LHCN-M2 (cell line): ENCODE measurements at regions not wholly inside any gene's neighbourhood (a gene's known extent, or its start where the extent isn't known, plus 50 kb on each side); places are given as distances from the start of the nearest gene placed in this dataset.
A peak's percentile ranks its signal among the peaks of the same experiment; 100 is the strongest.

Source experiments
- DNase-seq: peaks from one replicate; pipeline ENCODE4 v3.0.0-alpha.2; 2012; ENCODE audit warnings: low read depth

DNA sequence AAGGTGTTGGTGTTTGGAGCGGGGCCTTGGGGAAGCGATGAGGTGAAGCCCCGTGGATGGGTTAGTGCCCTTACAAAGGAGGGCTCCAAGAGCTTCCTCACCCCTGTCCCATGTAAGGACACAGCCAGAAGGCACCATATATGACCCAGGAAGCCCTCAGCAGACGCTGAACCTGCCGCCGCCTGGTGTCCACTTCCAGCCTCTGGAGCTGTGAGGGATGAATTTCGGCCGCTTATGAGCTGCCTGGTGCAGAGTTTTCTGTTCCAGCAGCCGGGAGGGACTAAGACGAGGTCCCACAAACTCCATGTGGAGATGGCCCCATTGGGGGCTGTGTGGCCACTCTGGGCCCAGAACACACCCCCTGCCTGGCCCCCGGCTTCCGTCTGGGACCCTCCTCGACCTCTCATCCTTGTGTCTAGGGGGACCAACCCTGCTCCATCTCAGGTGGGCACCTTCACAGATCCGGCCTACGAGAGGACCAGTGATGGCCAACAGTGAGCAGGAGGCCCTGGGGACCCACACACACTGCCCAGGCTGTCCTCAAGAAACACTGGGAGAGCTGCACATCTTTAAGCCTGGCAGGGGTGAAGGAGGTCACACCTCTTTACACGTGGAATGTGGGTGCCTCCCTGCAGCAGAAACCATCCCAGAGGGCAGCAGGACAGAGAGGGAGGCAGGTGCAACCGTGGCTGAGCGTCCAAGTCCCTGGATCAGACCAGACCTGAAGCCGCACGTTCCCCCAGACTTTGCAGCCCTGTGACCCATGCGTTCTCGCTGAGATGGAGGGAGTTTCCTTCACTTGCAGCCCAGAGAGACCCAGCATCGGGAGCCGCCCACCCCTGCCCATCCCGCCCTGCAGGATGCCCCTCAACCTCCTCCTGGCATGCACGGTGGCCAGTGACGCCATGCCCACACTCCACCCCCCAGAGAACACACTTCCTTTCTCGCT, 96.1 kb downstream of the PDGFA start:
- DNase-seq, result no peak

DNA sequence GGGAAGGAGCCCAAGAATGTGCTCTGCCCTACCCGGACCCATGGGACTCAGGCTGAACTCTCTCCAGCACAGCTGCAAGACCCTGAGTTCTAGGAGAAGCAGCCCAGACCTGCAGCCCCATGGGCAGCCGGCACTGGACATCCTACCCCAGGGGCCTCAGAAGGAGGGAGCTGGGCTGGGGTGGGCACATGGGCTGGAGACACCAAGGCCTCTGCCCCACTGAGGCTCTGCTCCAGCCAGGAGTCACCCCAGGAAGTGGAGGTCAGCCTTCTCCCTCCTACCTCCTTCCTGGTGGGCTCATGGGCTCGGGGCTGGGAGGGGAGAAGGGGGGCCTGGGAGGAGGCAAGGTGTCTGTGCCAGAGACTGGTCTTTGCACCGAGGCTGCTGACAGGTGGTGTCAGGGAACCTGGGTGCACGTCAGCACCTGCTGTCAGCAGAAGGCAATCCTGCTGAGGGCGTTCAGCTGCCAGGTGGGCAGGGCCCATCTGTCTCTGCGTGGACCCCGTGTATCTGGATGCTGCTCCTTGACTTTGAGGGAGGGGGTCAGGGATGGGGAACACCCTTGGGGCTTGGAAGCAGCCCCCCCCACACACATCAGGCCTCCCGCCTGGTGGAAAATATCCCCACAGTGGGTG, 95.2 kb downstream of the PDGFA start:
- no peak for DNase-seq

DNA sequence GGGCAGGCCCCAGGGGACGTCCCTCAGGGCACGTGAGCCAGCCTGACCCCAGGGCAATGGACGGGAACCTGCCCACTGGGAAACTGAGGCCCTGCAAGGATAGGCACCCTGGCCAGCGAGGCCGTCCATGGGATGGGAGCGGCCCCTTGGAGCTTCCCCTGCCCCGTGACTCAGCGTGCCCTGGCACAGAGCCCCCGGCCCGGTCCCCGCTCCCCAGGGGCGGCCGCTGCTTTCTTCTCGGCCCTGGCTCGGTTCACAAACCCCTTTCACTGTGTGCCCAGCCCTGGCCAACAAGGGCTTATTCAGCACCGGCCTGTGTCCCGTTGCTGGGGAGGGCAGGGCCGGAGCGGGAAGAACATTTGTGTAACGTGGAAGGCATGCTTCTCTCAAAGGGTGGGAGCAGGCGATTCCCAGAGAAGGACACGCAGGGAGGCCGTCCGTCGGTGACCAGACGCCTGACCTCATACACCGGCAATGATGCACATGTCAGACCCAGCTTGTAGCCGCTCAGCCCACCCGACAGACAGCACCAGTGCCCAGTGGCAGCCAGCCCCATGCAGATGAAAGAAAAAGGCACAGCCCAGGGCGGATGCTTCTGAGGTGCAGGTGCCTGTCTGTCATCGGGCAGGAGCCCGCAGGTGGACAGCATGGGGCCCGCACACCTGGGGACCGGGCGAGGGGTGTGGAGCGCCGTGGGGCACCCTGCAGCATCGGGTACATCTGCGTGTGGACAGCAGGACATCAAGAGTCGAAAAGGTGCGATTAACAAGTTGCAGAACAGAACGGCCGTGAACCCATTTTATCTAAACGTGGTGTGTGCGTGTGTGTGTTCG, 94.5 kb downstream of the PDGFA start:
- no peak for DNase-seq

DNA sequence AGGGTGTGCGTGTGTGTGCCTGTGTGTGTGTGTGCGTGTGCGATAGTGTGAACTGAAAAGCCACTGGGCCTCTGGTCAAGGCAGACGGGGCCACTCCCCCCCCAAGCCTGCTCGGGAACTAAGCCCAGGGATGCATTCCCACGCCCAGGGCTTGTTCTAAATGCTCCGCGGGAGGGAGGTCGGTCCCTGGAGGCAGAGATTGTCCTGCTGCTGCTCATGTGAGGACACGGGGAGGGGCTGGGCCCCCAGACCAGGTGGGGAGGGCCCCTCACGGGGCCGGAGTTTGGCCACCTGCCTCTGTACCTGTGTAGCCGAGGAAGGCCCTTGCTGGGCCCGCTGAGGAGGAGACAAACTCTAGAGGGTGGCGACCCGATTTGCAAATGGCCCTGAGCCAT, 93.9 kb downstream of the PDGFA start:
- no peak for DNase-seq

DNA sequence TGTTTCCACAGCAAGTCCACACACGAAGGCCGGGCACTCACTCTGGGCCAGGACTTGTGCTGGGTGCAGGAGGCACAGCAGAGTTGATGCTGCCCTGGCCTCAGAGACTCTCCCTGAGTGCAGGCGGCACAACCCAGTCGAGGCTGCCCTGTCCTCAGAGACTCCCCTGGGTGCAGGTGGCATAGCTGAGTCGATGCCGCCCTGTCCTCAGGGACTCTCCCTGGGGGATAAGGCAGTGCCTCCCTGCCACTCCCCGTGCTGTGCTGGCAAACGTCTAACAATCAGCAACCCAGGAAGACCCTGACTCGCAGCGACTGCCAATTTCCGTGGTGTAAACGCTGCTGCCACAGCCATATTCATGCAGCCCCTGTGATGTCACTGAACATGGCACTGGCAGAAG, 93.1 kb downstream of the PDGFA start:
- DNase-seq, result no peak

DNA sequence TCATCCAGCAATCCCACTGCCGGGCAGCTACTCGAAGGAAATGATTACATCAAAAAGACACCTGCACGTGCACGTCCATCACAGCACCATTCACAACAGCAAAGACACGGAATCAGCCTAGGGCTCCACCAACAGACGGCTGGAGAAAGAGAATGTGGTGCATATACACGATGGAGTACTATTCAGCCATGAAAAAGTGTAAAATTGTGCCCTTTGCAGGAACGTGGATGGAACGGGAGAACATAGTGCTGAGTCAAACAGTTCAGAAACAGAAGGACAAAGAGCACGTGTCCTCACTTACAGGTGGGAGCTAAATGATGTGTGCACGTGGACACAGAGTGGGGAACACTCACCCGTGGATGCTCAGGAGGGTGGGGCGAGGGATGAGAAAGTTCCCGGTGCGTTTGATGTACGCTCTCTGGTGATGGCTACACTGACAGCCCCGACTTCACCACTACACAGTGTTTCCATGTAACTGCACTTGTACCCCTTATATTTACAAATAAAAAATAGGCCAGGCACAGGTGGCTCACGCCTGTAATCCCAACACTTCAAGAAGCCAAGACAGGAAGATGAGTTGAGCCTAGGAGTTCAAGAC, 92.0 kb downstream of the PDGFA start:
- no peak for DNase-seq

DNA sequence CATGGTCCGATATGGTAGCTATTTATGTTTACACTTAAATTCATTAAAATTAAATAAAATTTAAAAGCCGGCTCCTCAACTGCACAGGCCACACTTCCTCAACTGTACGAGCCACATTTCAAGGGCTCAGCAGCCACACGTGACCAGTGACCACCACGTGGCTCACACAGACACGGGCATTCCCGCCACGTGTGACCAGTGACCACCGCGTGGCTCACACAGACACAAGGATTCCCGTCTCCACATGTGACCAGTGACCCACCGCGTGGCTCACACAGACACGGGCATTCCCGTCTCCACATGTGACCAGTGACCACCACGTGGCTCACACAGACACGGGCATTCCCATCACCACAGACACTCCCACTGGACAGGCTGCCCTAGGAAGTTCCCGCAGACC, 91.3 kb downstream of the PDGFA start:
- DNase-seq, result no peak

DNA sequence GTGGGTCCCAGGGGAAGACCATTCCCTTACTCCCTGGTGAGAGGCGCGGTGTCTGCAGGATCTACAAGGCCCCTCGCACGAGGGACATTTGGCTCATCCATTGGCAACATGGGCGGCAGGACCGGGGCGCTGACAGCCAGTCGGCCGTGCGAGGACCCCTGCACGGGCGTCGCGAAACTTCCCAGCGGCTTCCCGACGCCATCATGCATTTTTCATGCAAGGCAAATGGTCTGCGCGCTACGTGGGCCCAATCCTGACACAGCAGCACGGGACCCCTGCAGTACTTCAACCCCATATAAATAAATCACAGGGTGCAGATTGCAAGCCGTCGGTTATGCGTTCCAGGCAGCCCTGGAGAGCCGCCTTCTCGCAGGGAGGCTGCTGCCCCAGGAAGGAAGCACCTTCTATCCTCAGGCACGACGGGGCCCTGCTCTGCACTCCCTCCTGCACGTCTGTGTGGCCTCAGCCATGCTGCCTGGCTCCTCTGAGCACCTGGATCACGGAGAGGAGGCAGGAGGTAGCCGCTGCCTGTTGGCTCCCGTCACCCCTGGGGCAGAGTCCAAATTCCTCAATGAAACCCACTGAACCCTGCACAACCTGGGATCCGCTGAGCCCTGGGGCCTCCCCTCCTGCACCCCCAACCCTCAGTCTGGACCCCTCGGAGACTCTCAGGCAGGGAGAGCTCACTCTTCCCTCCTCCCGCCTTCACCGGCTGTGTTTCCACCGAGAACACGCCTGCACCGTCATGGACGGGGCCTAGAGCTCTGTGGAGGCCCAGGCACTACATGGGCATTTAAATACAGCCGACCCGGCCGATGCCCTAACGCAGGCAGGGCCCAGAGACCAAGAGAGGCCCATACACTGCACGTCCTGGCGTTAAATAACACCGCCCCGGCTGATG, 90.5 kb downstream of the PDGFA start:
- DNase-seq, result no peak

DNA sequence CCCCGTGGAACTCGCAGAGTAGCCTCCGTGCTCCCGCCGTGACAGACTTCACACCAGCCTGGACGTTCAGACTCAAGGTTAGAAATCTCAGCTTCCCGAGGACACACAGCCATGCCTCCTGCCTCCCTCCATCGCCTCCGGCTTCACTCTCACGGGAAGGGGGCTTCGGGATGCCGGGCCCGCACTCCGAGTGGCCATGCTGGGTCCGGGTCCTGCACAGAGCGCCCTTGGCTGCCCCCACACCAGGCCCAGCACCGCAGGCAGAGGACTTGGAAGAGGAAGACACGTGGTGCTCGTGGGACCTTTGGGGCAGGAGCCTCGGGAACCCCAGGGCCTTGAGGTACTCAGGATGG, 89.8 kb downstream of the PDGFA start:
- DNase-seq, result no peak

DNA sequence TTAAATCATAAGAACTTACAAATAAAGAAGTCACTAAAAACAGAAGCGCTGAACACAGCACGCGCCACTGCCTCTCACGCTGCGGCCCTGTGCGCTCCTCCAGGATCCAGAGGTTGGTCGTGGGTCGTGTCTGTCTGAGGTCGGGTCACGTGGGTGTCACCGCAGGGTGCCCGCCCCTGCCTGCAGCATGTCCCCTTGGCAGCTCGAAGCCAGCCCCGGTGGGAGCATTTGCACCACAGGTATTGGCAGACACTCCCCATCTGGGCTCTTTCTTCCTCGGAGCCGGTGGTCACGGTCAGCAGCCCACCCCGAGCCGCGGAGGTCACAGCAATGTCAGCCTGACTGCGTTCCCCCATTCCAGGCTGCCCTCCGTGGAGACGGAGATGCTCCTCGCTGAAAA, 88.6 kb downstream of the PDGFA start:
- DNase-seq, result no peak

DNA sequence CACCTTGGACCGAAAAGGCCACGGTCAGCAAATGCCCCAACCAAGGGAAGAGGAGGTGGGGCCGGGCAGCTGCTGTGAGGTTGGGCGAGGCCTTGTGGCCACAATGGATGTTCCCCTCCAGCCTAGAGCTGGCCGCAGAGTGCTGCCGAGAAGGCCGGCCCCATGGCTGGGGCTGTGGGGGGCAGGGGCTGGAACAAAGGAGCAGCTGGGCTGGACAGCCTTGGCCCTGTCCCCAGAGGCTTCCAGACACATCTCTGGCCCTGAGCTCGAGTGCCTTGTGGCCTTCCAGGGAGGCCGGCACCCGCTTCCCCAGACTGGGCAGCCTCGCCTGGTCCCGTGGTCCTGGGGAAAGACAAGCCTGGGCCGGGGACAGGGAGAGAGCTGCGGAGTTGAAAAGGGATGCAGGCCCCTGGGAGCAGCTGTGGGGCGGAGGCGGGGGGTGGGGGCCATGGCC, 88.0 kb downstream of the PDGFA start:
- peak; percentile 64 for DNase-seq

DNA sequence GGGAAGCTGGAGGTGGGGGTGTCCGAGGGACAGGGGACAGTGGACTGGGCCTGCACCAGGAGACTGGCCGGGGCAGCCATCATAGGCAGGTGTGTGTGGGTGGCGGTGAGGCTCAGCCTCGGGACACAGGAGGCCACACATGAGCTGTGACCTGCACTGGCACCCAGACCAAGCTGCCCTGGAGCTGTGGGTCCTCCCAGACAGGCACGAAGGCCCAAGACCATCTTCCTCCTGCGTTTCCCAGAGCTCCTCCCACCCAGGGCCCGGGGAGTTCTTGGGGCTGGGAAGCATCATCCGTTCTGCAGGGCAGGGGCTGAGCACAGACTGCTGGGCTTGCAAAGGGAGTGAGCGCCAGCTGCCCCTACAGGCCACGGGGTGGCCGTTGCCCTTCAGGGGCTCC, 87.4 kb downstream of the PDGFA start:
- no peak for DNase-seq

DNA sequence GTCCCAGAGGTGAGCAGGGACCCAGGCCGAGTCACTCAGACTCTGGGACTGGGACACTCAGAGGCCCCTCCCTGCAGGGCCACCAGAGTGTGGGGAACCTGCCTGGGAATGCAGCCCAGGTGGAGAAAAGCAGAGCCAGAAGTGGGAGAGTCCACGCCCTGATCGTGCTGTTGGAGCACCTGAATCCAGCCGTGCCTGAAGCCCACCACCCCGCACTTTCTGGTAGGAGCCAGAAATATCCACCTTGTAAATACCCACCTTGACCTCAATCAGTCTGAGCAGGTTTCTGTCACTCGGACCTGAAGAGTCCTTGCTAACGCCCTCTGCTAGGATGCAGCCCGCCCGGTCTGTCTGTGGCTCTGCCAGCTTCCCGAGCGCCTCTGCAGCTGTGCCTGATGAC, 86.7 kb downstream of the PDGFA start:
- no peak for DNase-seq

DNA sequence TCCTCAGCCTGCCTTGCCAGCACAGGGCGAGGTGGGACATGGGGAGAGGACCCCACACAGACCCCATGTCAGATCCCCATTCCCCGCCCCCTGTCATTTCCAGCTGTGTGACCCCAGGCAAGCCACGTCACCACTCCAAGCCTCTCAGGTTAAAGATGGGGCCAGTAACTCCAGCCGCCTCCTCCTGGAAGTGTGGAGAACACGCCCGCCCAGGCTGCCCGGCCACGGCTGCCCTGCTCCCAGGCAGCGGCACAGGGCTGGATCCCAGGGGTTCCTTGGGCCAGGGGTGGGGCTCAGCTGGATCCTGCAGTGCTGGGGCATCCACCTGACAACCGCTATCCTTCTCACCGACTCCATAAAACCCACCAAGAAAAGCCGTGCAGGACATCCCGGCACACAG, 86.1 kb downstream of the PDGFA start:
- no peak for DNase-seq

DNA sequence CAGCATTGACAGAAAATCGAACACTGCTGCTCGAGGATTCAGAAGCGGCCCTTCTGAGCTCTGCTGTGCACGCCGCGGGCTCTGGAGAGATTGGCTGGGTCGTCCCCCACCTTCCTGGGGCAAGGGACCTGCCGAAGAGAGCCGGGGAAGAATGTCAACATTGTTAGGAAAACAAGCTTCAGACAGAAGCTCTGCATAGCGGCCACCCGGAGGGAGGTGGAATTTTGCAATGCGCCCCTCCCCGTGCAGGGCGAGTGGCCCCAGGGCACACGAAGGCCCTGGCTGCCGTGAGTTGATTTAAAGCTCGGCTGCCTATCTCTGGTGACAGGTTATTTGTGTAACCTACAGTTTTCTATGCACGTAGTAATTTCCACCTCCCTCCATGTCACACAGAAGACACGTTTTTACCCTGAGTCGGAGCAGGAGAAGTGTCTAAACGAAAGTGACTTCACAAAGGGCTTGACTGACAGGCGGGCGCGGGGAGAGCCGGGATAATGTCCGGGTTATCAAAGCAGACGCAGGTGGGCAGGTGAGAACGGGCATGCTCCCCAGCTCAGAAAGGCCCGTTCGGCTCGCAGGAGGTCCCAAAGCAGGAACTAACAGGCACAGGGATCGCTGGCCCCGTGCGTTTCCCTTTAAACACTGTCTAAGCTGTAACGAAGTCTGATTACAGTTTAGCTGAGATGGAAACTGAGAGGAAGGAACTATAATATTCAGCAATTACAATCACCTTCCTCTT, 84.6 kb downstream of the PDGFA start:
- DNase-seq, result no peak

DNA sequence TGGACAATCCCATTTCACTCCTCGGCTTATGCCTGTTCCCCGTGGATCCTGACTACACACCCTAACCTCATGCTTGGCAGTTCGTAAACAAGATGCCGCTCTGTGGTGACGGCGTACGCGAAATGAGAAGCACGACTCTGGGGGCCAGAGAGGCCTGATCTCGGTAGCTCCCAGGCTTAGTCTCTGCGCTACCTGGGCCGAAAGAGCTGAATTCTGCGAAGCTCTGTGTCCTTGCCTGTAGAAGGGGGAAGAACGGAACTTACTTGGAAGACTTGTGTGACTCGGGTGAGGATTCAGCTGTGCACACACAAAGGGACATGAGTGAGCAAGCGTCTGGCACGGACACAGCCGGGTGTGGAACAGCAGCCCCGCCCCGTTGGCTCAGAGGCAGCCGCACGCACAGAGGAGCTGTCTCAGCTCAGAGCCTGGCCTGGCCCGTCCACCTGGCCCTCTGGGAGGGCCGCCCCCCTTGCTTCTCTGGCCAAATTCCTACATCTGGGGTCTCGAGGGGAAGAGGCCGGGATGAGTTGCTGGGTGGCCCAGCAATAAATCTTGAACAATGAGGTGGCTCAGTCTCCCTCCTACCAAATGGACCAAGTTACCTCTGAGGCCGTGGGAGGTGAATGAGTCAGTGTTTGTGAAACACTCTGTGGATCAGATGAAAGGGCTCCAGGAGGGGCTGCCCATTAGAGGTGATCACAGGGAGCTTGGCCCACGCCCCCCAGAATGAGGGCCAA, 83.8 kb downstream of the PDGFA start:
- no peak for DNase-seq

DNA sequence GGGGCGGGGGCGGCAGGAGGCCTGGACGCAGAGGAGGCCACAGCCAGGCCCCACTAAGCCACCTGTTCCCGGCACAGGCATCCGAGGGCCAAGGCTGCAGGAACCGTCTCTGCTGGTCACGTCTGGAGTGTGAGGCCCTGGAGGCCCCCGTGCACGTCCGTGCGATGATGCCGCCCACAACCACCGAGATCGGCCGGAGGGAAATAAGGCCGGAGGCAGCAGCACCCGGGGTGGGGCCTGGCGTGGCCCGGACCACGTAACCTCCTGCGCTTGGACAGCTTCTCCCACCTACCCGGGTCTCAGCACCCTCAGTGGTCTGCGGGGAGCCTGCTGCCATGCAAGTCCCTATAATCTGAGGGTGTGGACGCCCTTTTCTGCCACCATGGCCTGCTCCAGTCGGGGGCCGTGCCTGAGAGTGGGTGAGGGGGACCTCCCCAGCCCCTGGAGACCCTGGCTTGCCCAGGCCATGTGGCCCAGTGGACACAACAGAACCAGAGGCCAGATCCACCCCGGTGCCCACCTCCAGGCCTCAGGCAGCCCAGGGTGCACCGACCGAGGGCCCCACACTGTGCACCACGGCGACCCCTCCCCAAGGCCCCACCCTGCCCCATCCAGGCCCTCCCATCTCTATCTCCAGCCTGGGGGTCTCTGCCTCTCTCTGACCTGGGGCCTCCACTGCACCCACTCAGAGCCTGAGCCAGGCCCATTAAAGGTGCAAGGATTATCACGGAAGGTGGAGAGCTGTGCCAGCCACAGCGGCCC, 83.1 kb downstream of the PDGFA start:
- no peak for DNase-seq
